A673 (cell line): ENCODE measurements at regions not wholly inside any gene's neighbourhood (a gene's known extent, or its start where the extent isn't known, plus 50 kb on each side); places are given as distances from the start of the nearest gene placed in this dataset.
"Not testable (repeated sequence)": the region's sequence is repeated elsewhere in the genome, so short reads cannot be mapped to it uniquely, and the experiment has no call there.

Experiments
- CTCF ChIP-seq: fragments of 300-800, 200-600 bp; sonication (generic); conservative IDR thresholded peaks from 2 replicates; pipeline ENCODE4 v1.5.1; 2017; ENCODE audit warnings: low read depth, mild to moderate bottlenecking, antibody characterized with exemption, low read length, moderate library complexity, mixed read lengths
- EZH2 ChIP-seq: fragments of 200-600 bp; sonication (generic); IDR thresholded peaks from 2 replicates; pipeline ENCODE4 v1.6.1; 2017; ENCODE audit warnings: borderline replicate concordance, low read depth, mild to moderate bottlenecking, mixed read lengths, antibody characterized with exemption, low read length; ENCODE audit not compliant: poor library complexity, severe bottlenecking

GRCh38 chr9:97222393-97222792, 85.1 kb upstream of the CCDC180 start:
- TF ChIP-seq CTCF, EZH2: not testable (repeated sequence)
